T-helper 1 cell (primary cell): ENCODE measurements at regions not wholly inside any gene's neighbourhood (a gene's known extent, or its start where the extent isn't known, plus 50 kb on each side); places are given as distances from the start of the nearest gene placed in this dataset.

Experiments
- DNase-seq, 5 donors: peaks; one replicate each; pipeline ENCODE4 v3.0.0-alpha.2; 2012 to 2020

DNA sequence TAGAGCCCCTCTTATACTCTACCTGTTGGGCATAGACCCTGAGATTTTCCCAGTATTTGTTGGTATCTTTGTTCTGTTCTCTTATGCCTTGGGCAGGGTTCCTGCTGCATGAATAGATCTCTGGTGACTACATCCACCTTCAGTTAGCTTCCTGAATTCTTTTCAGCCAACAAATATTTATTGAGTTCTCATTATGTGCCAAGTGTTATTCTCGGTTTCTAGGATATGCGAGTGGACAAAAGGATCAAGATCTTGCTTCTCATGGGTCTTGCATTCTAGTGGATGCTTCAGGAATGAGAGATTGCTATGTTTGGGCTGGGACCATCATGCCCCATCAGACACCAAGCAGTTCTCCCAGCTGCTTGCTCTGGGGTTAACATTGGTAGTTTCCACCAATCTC, 340.0 kb downstream of the METTL15 start:
- DNase-seq: no peak

DNA sequence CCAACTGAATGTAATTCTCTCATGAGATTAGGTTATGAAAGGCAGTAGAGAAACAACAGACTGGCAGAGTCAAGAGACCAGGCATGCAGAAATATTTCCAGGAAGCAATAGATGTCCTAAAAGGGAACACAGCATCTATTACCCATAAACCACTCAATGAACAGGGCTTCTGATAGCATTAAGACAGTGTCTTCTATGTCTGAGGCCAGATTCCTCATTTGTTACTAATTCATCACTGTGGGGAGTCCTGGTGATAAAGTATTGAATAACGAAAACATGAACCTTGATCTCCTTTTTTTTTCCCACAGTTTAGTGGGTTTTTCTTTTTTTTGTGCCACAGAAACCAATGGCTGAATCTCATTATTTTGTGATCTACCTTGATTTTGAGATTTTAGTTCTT, 339.0 kb downstream of the METTL15 start:
- DNase-seq: no peak

DNA sequence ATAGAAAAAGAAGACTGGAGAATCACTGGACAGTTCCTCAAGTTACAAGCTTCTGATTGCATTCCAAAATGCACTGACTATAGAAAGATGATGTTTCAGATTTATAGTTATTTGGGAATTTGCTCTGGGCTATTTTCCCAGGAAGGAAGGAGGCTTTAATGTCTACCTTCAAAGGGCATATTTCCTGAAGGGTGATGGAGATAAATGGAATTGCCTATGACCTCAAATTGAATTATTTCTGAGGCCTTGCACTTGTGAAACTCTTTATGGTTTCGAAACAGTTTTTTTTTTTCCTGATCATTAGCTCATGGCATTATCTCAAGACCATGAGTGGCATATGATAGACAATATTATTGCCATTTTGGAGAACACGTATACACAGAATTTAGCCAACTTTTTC, 333.9 kb downstream of the METTL15 start:
- DNase-seq: no peak

DNA sequence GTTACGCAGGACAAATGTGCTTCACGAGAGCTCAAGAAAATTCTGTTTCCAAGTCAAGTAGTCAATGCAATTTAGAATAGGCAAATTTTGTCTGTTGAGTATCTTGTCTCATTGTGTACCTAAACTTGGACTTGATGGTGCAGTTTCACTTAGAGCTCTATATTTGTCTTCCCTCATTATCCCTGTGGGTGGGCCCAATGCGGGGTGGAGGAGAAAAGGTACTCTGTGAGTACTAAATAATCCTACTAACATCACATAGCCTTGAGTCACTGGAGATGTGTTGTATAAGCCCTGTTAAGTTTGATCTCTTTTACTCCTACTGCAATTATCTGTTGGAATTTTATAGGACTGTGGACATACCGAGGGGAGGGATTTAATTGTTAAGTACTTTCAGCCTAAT, 331.2 kb downstream of the METTL15 start:
- DNase-seq: no peak

DNA sequence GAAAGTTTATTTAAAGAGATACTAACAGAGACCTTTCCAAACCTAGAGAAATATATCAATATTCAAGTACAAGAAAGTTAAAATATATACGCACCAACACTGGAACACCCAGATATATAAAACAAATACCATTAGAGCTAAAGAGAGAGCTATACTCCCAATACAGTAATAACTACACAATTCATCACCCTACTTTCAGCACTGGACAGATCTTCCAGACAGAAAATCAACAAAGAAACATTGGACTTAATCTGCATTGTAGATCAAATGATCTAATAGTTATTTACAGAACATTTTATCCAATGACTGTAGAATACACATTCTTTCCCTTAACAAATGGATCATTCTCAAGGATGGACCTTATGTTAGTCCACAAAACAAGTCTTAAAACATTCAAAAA, 311.9 kb downstream of the METTL15 start:
- no peak for DNase-seq

DNA sequence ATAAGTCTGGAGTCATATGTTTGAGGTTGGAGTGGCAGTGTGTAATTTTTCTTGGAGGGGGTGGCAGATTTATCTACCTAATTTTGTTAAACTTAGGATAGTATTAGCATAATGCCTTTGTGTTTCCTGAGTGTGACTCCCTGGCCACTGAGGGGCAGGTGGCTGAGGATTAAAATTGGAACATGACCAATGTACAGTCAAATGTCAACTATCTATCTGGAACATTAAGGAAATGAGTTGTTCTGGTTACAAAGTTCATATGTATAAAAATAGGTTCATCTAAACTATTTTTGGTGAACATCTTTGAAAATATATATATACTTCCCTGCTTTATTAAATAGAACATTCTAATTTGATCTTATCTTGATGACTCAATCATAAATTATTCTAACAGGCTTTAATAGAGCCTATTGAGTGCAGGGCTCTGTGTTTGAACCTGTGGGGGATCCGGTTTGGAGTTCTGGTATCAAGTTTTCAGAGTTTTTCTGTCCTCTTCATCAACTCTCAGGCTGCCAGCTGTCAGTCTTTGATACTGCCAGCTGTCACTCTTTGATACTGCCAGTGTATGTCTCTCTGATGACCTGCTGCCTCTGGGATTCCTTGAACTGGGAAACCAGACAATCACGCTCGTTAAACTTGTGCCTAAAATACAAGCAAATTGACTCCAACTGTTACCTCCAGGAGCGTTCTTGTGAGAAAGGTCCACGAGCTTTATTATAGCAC, 309.6 kb downstream of the METTL15 start:
- DNase-seq: no peak

DNA sequence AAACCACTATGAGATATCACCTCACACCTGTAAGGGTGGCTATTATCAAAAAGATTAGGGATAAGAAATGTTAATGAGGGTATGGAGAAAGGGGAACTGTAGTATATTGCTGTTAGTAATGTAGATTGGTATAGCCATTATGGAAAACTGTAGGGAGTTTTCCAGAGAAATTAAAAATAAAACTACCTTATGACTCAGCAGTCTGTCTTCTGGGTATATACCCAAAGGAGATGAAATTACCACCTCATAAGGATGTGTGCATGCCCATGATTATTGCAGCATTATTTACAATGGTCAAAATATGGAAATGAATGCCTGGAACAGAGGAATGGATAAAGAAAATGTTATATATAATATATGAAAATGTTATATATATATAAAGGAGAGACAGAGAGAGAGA, 303.8 kb downstream of the METTL15 start:
- no peak for DNase-seq

DNA sequence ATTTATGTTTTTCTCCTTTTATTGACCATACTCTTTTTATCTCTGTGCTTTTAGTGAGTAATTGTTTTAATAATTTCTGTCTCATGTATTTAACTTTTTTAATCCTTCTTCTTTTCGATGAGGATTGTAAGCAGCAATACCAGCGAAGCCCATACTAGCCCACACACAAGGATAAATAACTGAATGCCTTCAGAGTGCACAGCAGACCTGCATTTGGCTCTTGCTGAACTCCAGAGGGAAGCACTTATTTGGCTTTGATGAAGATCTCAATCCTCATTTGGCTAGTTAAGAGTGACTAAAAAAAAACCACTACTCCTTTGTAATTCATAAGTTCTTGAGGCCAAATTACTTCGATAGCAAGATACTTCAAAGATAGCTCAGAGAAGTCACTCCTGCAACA, 293.3 kb downstream of the METTL15 start:
- no peak for DNase-seq

DNA sequence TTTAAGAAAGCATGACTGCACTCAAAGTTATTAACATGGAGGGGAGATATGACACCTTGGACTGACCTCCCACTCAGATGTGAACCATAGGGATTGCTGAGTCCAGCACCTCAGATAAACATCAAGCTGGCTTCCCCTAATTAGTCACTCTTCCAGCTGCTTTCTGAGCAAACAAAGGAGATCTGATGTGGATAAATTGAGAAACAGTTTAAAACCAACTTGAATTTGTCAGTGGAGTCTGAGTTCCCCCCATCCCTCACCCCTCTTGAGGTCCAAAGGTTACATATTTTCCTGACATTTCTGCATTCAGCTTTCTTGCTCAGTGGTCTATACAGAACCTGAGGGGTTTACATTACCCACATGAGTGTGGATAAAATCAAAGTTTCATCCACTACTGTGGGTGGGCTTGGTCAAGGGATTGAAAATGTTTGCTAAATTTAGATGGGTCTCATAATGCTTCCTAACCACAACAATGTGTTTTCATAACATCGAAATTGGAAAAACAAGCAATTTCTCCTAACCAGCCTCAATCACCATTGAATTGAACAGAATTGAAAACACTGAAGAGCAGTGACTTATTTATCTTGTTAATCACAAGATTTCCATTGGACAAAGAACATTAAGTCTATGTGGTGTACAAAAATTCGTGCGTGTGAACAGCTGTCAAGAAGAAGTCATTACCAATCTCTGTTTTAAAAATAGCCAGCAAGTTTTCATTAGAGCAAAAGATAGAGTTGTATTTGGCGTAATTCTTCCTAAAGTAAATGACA, 292.3 kb downstream of the METTL15 start:
- DNase-seq: no peak

DNA sequence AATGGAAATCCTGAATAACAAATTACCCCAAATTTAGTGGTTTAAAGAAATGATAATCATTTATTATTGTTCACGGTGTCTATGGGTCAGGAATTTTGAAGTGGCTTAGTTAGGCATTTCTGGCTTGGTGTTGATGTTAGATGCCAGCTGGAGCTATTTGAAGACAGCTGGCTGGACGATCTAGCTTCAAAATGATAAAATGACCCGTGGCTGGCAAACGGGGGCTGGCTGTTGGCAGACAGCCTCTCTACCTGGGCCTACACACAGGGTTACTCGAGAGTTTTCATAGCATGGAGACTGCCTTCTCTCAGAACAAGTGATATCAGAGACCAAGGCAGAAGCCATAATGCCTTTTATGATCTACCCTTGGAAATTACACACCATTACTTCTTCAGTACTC, 285.2 kb downstream of the METTL15 start:
- no peak for DNase-seq

DNA sequence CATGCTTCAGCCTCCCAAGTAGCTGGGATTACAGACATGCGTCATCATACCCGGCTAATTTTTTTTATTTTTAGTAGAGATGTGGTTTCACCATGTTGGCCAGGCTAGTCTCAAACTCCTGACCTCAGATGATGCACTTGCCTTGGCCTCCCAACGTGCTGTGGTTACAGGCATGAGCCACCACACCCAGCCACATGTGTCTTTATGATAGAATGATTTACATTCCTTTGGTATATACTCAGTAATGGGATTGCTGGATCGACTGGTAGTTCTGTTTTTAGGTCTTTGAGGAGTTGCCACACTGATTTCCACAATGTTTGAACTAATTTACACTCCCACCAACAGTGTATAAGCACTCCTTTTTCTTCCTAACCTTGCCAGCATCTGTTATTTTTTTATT, 276.2 kb downstream of the METTL15 start:
- no peak for DNase-seq

DNA sequence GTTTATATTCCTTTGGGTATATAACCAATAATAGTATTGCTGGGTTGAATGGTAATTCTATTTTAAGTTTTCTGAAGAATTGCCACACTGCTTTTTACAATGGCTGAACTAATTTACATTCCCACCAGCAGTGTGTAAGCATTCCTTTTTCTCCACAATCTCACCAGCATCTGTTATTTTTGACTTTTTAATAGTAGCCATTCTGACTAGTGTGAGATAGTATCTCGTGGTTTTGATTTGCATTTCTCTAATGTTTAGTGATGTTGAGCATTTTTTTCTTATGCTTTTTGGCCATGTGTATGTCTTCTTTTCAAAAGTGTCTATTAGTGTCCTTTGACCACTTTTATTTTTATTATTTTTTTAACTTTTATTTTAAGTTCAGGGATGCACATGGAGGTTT, 275.3 kb downstream of the METTL15 start:
- DNase-seq: no peak
